MM.1S (cell line): ENCODE measurements at regions not wholly inside any gene's neighbourhood (a gene's known extent, or its start where the extent isn't known, plus 50 kb on each side); places are given as distances from the start of the nearest gene placed in this dataset.

Experiments
- CTCF ChIP-seq: fragments of 300-600 bp; sonication (generic); IDR thresholded peaks from 2 replicates; pipeline ENCODE4 v1.5.1; 2016; ENCODE audit warnings: antibody characterized with exemption, low read length, mixed read lengths
- EZH2 ChIP-seq: fragments of 300-600 bp; sonication (generic); optimal IDR thresholded peaks from 2 replicates; pipeline ENCODE3; 2017; ENCODE audit warnings: low read depth, mild to moderate bottlenecking, antibody characterized with exemption, low read length, mixed read lengths

- no peak for TF ChIP-seq EZH2
- TF ChIP-seq CTCF, result no peak
Observed at GRCh38 chr5:124337996-124338395, 408.4 kb downstream of the ZNF608 start.
